ENCODE measurements at regions not wholly inside any gene's neighbourhood (a gene's known extent, or its start where the extent isn't known, plus 50 kb on each side); places are given as distances from the start of the nearest gene placed in this dataset.

DNA sequence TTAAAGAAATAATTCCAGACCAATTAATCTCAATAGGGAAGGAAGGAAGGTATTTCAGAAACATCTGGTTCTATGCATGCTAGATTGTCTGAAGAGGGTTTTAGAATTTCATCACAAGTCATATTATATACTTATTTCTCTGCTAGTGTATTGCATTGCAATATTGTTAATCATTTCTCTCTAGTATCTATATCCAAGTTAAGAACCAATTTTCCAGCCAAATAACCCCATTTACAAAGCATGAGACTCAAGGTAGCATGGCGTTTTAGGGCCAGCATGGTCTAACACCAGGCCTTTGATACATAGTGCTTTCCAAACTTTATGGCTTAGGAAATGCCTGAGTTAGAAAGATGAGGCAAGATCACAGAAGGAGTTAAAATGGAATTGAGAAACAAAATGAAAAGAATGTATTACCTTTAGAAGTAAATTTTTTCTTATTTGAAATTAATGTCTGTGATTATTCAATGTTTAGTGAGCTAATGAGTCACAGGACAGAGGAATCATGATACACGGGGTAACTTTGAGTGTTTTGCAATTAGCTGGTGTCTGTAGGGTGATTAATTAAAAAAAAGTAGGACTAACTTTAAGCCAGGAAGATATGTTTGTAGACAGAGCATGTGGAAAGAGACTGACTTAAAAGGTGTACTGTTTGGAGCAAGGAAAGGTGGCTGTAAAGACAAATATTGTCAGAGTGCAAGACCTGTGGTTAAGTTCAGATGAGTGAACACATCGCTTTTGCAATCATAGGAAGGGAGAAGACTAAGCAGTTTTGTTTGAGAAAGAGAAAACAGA is 1006.2 kb upstream of the CITED2 start:
- TF ChIP-seq, protein P1, sequence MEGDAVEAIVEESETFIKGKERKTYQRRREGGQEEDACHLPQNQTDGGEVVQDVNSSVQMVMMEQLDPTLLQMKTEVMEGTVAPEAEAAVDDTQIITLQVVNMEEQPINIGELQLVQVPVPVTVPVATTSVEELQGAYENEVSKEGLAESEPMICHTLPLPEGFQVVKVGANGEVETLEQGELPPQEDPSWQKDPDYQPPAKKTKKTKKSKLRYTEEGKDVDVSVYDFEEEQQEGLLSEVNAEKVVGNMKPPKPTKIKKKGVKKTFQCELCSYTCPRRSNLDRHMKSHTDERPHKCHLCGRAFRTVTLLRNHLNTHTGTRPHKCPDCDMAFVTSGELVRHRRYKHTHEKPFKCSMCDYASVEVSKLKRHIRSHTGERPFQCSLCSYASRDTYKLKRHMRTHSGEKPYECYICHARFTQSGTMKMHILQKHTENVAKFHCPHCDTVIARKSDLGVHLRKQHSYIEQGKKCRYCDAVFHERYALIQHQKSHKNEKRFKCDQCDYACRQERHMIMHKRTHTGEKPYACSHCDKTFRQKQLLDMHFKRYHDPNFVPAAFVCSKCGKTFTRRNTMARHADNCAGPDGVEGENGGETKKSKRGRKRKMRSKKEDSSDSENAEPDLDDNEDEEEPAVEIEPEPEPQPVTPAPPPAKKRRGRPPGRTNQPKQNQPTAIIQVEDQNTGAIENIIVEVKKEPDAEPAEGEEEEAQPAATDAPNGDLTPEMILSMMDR (IDR thresholded peaks at IDR 0.05; ENCODE audit: low read depth, low read length) = no peak
- no peak for TF ChIP-seq MYC (IDR thresholded peaks at IDR 0.05; ENCODE audit: low read depth, low read length)
